NCI-H510A (cell line): ENCODE measurements at regions not wholly inside any gene's neighbourhood (a gene's known extent, or its start where the extent isn't known, plus 50 kb on each side); places are given as distances from the start of the nearest gene placed in this dataset.
"Not testable (repeated sequence)": the region's sequence is repeated elsewhere in the genome, so short reads cannot be mapped to it uniquely, and the experiment has no call there.

Source experiments
- DNase-seq: peaks from one replicate; lab custom pipeline; 2025; lab: John Stamatoyannopoulos, UW

- no peak for DNase-seq
Observed at GRCh38 chr12:58310809-58311622, 369.6 kb downstream of the ATP23 start.

- DNase-seq, result no peak
Observed at GRCh38 chr12:58313091-58313855, 371.9 kb downstream of the ATP23 start.

GRCh38 chr12:58314610-58315009 lies 373.2 kb downstream of the ATP23 start:
- DNase-seq, result no peak

- DNase-seq, result no peak
Observed at GRCh38 chr12:58316926-58317325, 375.6 kb downstream of the ATP23 start.

- DNase-seq, result no peak
Observed at GRCh38 chr12:58321414-58321813, 380.0 kb downstream of the ATP23 start.

GRCh38 chr12:58323676-58324075 lies 382.3 kb downstream of the ATP23 start:
- no peak for DNase-seq

- DNase-seq, result no peak
Observed at GRCh38 chr12:58325561-58325960, 384.2 kb downstream of the ATP23 start.

- DNase-seq, result no peak
Observed at GRCh38 chr12:58326534-58326933, 385.2 kb downstream of the ATP23 start.

- DNase-seq, result not testable (repeated sequence)
Observed at GRCh38 chr12:58336581-58337242, 395.3 kb downstream of the ATP23 start.

- not testable (repeated sequence) for DNase-seq
Observed at GRCh38 chr12:58337539-58337938, 396.2 kb downstream of the ATP23 start.

GRCh38 chr12:58341791-58342190 lies 400.4 kb downstream of the ATP23 start:
- DNase-seq, result no peak

- no peak for DNase-seq
Observed at GRCh38 chr12:58342736-58343135, 401.4 kb downstream of the ATP23 start.

- no peak for DNase-seq
Observed at GRCh38 chr12:58346032-58346632, 404.8 kb downstream of the ATP23 start.

- no peak for DNase-seq
Observed at GRCh38 chr12:58347188-58347587, 405.8 kb downstream of the ATP23 start.

- no peak for DNase-seq
Observed at GRCh38 chr12:58347691-58348090, 406.3 kb downstream of the ATP23 start.

GRCh38 chr12:58349161-58349560 lies 407.8 kb downstream of the ATP23 start:
- no peak for DNase-seq

- DNase-seq, result no peak
Observed at GRCh38 chr12:58356794-58357193, 415.4 kb downstream of the ATP23 start.

GRCh38 chr12:58357511-58357910 lies 416.1 kb downstream of the ATP23 start:
- no peak for DNase-seq

- no peak for DNase-seq
Observed at GRCh38 chr12:58358369-58358768, 417.0 kb downstream of the ATP23 start.

- DNase-seq, result no peak
Observed at GRCh38 chr12:58359084-58359483, 417.7 kb downstream of the ATP23 start.

GRCh38 chr12:58361056-58361455 lies 419.7 kb downstream of the ATP23 start:
- no peak for DNase-seq

- no peak for DNase-seq
Observed at GRCh38 chr12:58363971-58364370, 422.6 kb downstream of the ATP23 start.
